ENCODE measurements at regions not wholly inside any gene's neighbourhood (a gene's known extent, or its start where the extent isn't known, plus 50 kb on each side); places are given as distances from the start of the nearest gene placed in this dataset.
"Not testable (repeated sequence)": the region's sequence is repeated elsewhere in the genome, so short reads cannot be mapped to it uniquely, and the experiment has no call there.

DNA sequence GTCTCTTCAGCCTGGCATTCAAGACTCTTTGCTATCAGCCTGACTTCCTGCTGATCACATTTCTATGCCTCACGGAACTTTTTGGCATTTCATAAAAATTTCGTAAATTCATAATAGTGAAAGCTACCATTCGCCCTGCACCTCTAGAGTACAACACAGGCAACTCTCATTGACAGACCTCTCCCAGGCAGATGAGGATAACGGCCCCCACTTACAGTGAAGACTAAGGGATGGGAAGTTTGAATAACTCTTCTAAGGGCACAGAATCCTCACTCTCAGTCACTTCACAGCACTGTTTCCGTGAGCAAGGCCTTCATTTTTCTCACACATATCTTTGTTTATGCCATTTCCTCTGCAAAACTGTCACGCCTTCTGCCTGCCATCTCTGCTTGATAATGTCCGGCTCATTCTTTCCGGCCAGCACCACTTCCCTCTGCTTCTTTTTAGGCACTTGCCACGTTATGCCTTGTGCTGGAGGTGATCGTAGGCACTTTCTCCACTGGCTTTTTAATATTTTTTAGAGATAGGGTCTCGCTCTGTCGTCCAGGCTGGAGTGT, 224.1 kb upstream of the HES1 start:
- intact Hi-C loops (cut with DNase I): no loop called here
- no peak for DNase-seq (ENCODE audit: low spot score)

DNA sequence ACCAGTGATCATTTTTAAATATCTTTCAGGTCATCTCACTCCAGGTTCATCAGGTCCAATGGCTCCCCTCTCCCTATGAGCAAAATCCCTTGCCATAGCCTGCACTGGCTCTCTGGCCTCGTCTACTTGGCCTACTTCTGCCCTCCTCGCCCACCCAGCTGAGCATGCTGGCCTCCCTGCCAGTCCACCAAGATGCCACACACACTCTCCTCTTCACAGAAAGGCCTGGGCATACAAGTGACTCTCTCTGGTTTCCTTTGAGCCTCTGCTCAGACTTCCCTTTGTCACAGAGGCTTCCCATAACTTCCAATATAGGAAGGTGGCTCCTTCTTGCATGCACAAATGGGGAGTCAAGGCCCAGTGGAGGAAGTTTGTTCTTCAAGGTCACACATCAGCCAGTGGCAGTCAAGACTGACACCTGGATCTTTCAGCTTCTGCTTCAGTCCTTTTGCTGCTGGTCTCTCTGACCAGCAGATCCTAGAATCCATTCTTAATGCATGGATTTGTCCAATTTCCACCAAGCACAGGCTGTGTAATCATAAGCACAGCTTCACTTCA, 223.2 kb upstream of the HES1 start:
- no peak for DNase-seq (ENCODE audit: low spot score)
- intact Hi-C loops (cut with DNase I): no loop called here

DNA sequence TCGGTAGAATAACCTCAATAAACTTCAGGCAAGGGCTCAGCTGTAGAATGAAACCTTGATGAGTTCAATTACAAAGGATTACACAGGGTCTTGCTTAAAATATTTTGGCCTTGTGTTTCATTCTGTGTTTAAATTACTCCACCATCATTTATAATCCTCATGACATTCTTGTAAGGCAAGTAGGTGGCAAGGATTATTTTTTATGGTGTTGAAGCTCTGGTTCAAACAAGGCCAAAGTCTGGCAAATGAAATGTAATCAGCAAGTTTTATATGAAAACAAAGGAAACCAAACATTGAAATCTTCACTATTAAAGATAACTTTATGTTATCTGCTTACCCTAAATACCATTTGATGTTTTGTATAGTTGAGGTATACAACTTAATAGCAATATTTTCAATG, 221.3 kb upstream of the HES1 start:
- DNase-seq (ENCODE audit: low spot score): no peak
- intact Hi-C loops (cut with DNase I): no loop called here

DNA sequence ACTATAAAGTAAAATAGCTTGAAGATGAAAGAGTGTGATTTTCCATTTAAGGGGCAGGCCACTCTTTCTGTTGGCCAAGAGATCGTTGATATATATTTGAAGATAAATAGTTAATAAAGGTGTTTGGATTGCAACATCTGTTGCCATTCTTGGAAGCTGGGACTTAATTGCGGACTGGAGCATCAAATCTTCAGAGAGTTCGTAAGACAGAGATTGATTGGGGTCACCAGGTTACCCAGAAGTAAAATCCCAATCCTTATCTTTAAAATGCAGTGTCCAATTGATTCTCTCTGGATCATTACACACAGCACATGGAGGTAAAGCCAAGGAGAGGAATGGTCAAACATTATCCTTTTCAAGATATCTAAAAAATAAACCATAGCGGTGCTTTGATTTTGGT, 220.8 kb upstream of the HES1 start:
- no peak for DNase-seq (ENCODE audit: low spot score)
- intact Hi-C loops (cut with DNase I): no loop called here

DNA sequence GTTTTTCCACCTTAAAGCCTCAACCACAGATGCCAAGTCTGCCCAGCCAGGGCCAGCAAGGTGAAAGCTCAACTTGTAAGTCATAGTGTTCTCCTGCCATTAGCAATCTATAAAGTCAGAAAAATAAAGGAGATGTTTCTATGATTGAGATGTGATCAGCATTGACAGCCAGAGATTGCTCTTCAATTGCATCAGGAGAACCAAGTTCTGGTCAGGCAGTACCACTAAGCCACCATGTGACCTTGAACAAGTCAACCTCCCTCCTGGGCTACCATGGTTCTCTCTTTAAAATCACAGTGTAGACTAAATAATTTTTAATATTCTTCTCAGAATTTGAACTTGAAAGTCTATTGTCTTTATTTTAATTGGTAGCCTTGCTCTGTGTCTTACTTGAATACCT, 220.3 kb upstream of the HES1 start:
- no peak for DNase-seq (ENCODE audit: low spot score)
- intact Hi-C loops (cut with DNase I): no loop called here

DNA sequence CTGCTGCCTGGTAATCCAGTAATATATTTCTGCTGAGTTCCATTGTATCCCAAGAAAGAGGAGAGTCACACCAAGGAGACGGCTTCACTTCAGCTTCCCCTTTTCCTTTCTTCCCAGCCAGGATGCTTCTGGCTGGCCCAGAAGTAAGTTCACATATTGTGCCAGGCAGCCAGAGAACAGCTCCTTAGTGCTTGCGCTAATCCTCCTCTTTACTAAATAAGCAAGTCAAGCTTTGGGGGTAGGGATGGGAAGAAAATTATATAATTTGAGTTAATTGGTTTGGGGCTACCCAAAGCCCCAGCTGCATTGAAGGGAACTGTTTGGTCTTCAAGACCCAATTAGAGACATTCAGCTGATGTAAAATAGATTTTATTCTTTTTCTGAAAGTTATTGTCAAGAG, 218.8 kb upstream of the HES1 start:
- intact Hi-C loops (cut with DNase I): no loop called here
- DNase-seq (ENCODE audit: low spot score): no peak

DNA sequence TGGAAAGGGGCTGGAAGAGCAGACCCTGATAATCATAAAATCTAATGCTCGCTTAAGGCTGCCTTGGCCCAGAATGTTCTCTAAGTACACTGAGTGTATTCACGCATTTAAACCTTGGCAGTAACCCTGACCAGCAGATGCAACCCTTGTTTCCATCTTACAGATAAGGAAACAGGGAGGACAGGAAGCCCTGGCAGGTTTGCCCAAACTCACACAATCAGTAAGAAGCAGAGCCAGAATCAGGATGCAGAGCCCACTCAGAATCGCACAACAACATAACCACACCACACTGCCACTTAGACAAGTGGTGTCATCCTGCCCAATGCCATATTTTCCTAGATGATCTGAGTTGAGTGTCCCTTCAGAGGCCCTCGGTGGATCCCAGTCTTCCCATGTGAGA, 214.5 kb upstream of the HES1 start:
- intact Hi-C loops (cut with DNase I): no loop called here

DNA sequence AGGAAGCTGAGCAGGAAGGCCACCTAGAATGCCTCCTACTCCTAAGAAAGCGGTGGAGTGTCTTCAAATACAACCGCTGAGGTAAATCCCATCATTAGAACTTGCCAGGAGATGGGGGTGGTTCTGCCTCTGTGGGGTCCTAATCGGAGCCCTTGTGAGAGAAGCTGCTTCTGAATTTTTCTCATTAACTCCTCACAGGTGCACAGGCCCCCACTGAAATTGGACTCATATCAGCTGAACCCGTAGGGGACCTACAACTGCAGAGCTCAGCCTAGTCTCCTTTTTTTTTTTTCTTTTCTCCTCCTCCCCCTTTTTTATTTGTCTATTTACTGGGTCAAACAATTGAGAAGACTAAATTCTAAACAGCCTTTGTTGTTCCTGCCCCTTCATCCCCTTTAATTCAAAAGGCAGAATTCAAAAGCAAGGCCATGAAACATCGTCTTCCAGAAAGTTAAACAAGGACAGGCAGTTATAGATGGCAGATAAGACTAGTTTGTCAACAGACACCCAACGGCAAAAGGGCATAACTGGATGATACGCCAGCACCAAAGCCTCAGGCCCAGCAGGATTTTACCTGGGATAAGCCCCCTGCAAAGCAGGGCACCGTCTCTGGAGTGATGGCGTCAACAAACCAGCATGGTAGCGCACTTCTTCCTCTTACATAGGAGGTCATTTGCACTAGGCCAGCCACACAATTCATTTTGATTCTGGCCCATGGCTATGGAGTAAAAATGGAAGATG, 213.7 kb upstream of the HES1 start:
- intact Hi-C loops (cut with DNase I): no loop called here
- DNase-seq (ENCODE audit: low spot score): no peak

More for the DNA sequence above, 214.5 kb upstream of the HES1 start:
- DNase-seq (ENCODE audit: low spot score): no peak

DNA sequence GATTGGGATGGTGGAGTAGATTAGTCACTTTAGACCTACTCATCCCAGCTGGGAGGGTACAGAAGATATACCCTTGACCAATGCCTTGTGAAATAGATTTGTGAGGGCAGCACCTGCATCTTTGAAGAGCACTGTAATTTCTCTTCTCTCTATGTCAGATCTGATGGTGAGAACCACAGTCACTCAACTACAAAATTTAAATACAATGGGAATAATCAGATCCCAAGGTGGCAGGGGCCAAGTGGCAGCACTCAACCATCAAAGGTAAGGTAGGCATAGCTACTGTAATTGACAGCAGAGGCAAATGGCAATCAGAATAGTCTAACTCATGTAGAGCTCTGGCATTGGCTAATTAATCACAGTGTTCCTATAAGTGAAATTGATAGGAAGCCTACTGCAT, 212.0 kb upstream of the HES1 start:
- DNase-seq (ENCODE audit: low spot score); intact Hi-C loops (cut with DNase I): not testable (repeated sequence)

DNA sequence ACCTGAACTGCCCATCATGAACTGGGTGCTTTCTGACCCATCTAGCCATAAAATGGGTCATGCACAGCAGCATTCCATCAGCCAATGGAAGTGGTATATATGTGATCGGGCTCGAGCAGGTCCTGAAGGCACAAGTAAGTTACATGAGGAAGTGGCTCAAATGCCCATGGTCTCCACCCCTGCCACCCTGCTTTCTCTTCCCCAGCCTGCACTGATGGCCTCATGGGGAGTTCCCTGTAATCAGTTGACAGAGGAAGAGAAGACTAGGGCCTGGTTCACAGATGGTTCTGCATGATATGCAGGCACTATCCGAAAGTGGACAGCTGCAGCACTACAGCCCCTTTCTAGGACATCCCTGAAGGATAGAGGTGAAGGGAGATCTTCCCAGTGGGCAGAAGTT, 209.9 kb upstream of the HES1 start:
- intact Hi-C loops (cut with DNase I); DNase-seq (ENCODE audit: low spot score): not testable (repeated sequence)

DNA sequence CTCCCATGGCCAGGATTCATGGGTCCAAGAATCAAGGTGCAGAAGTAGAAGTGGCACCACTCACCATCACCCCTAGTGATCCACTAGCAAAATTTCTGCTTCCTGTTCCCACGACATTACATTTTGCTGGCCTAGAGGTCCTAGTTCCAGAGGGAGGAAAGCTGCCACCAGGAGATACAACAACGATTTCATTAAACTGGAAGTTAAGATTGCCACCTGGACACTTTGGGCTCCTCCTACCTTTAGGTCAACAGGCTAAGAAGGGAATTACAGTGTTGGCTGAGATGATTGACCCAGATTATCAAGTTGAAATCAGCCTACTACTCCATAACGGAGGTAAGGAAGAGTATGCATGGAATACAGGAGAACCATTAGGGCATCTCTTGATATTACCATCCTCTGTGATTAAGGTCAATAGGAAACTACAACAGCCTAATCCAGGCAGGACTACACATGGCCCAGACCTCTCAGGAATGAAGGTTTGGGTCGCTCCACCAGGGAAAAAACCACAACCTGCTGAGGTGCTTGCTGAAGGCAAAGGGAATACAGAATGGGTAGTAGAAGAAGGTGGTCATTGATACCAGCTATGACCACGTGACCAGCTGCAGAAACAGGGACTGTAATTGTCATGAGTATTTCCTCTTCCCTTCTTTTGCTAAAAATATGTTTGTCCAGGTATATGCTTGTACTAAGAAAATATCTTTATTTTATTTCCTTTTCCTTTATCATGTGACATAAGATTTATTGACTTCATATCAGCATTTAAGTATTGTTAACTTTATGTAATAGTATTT, 208.3 kb upstream of the HES1 start:
- intact Hi-C loops (cut with DNase I); DNase-seq (ENCODE audit: low spot score): not testable (repeated sequence)

DNA sequence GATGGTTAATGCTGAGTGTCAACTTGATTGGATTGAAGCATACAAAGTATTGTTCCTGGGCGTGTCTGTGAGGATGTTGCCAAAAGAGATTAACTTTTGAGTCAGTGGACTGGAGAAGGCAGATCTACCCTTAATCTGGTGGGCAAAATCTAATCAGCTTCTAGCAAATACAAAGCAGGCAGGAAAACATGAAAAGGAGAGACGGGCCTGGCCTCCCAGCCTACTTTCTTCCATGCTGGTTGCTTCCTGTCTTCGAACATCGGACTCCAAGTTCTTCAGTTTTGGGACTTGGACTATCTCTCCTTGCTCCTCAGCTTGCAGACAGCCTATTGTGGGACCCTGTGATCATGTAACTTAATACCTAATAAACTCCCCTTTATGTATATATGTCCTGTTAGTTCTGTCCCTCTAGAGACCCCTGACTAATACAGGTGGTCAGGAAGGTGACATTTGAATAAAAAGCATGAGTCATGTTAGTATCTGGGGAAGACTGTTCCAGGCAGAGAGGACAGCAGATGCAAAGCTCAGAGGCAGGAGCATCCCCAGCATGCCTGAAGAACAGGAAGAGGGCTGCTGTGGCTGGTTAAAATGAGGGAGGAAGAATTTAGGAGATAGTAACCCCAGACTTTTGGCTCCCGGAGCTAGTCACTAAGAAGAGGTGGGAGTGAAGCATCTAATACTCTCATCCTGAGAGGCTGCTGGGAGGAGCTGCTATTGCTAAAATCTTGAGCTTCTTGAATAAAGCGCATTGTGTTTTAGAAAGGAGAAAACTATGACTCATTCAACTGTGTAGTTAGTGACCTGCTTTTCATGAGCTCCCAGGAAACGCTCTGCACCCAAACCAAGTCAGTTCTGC, 207.4 kb upstream of the HES1 start:
- DNase-seq (ENCODE audit: low spot score): no peak

DNA sequence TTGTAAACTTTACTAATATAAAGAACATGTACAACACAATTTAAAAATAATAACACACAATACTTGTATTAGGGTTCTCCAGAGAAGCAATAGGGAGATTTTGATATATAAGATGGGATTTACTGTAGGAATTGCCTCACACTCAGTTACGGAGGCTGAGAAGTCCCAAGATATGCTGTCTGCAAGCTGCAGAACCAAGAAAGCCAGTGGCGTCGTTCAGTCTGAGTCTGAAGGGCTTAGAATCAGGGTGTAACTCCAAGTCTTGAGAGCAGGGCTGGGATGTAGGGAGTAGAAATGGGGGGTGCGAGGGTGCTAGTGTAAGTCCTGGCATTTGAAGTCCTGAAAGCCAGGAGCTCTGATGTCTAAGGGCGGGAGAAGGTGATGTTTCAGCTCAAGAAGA, 206.6 kb upstream of the HES1 start:
- intact Hi-C loops (cut with DNase I): no loop called here
- DNase-seq (ENCODE audit: low spot score): no peak

More for the DNA sequence above, 207.4 kb upstream of the HES1 start:
- intact Hi-C loops (cut with DNase I): no loop called here

DNA sequence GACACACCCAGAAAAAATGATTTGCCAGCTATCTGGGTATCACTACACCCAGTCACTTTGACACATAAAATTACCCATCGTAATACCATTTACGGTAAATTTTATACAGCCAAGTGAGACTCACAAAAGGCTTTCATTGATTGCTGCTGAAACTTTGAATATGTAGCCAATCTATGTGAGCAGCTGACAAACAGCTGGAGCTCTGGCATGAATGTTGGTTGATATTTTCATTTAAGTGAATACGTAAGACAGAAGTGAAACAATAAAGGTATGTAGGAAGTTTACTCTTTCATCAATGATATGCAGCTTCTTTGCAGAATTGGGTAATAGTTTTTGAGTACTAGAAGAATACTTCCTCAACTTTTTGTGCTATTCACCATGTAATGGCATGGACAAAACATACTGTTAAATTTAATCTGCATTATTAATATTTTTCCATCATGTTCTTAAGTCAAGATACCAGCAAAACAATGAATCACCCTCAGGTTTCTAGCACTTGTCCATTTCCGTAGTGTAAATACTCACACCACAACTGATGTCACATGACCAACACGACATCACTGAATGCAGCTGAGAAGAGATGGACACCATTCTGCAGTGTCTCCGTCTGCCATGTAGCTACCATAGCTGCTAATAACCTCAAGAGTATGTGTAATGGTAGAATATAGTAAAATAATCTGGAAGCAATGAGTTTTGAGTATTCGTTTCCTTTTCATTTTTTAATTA, 205.9 kb upstream of the HES1 start:
- intact Hi-C loops (cut with DNase I): no loop called here

DNA sequence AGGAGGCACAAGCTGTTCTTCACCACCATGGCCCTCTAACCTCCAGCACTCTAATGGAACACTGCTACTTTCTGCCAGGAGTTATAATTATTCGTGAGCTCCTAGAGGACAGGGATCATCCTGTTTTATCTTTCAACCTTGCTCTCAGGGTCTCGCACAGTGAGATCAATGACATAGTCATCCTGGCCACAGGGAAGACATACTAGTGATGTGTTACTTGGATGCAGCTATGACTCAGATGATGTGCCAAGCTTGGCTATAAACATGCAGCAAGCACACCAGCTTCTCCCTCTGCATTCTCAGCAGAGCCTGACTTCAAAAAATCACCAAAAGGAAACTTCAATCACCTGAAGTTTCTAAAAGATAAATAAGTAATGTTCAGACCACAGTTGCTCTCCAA, 203.8 kb upstream of the HES1 start:
- intact Hi-C loops (cut with DNase I): no loop called here
- no peak for DNase-seq (ENCODE audit: low spot score)

More for the DNA sequence above, 205.9 kb upstream of the HES1 start:
- no peak for DNase-seq (ENCODE audit: low spot score)

DNA sequence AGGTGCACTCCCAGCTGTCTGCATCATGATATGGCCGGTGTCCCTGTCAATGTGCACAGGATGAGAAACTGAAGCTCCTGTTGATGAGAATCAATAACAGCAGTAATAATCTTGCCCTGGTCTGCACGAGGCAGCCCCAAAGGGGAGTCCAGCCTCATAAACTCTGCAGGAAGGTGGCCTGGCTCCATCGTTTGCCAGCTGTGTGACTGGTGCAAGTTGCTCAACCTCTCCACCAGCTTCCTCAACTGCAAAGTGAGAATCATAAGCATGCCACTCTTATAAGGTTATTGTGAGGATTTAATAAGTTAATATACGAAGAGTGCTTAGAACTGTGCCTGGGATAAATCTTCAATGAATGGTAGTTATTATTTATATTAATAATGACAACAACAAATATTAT, 203.4 kb upstream of the HES1 start:
- intact Hi-C loops (cut with DNase I): no loop called here

DNA sequence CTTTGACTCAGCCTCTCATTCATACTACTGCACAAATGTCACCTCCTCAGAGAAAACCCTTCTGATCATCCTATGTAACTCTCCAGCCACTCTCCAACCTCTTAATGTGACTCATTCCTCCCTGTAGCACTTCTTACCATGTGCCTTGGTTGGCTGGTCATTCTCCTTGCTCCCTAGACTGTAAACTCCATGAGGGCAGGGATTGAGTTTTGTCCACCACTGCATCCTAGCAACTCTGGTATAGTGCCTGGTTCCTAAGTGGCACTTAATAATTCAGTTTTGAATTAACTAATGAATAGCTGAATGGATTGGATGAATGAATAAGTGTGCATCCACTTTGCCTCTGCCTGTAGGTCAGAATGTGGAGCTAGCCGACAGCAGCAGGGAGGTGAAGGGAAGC, 202.5 kb upstream of the HES1 start:
- intact Hi-C loops (cut with DNase I): no loop called here
- DNase-seq (ENCODE audit: low spot score): no peak

More for the DNA sequence above, 203.4 kb upstream of the HES1 start:
- no peak for DNase-seq (ENCODE audit: low spot score)

DNA sequence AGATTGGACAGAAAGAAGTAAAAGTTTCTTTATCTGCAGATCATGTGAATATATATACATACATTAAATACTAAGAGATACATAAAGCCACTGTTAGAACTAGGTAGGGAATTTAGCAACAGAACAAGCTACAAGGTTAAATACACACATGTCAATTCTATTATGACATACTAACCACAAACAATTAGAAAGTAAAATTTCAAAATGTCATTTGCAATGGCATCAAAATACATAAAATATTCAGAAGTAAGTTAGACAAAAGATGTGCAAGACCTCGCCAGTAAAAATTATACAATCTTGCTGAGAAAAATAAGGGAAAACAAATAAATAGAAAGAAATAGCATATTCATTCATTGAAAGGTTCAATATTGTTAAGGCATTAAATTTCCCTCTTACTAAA, 200.0 kb upstream of the HES1 start:
- intact Hi-C loops (cut with DNase I): no loop called here
- DNase-seq (ENCODE audit: low spot score): no peak

DNA sequence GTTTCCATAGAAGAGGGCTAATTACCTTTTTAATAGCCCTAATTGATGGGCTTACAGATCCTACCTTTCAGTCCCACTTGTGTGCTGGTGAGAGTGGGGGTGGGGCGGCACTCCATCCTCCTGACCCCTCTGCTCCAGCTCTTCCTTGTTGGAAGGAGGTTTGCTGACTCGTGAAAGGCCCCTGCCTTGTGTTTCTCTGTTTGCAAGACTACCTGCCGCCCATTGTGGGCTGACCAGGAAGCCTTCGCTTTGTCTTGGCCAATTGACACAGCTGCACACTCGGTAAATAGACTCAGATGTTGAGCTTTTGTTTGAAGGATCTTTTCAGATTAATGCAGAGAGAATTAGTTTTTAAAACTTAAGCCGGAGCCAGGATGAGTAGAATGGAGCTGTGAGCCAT, 197.3 kb upstream of the HES1 start:
- intact Hi-C loops (cut with DNase I): no loop called here
- no peak for DNase-seq (ENCODE audit: low spot score)
